Testis (tissue), 2 donors: ENCODE measurements at regions not wholly inside any gene's neighbourhood (a gene's known extent, or its start where the extent isn't known, plus 50 kb on each side); places are given as distances from the start of the nearest gene placed in this dataset.

Experiments used
- DNase-seq: peaks from one replicate; pipeline ENCODE4 v3.0.0-alpha.2; 2019
- H3K27ac ChIP-seq, 2 donors: fragments of 200-600 bp; sonication (generic); one replicate each; pipeline ENCODE4 v1.5.1; 2019
- H3K27me3 ChIP-seq: fragments of 200-600 bp; sonication (generic); one replicate; pipeline ENCODE4 v1.5.1; 2019
- H3K36me3 ChIP-seq: fragments of 200-600 bp; sonication (generic); one replicate; pipeline ENCODE4 v1.5.1; 2017; ENCODE audit warnings: low read depth; ENCODE audit errors: missing control alignments
- H3K4me1 ChIP-seq: fragments of 200-600 bp; sonication (generic); one replicate; pipeline ENCODE4 v1.5.1; 2019
- H3K4me3 ChIP-seq, 2 donors: fragments of 200-600 bp; sonication (generic); one replicate each; pipeline ENCODE4 v1.5.1; 2017 to 2019
- H3K9me3 ChIP-seq: fragments of 200-600 bp; sonication (generic); one replicate; pipeline ENCODE4 v1.5.1; 2017
- CTCF ChIP-seq, 3 experiments: fragments of 450-650 bp in 2 of 3; fragments of 200-600 bp in 1 of 3; sonication (generic) in 1 of 3; IDR thresholded peaks; one replicate each; pipeline ENCODE4 v1.5.1; 2016 to 2019; ENCODE audit warnings: antibody characterized with exemption in 3 of 3, mild to moderate bottlenecking in 2 of 3, moderate library complexity in 1 of 3
- POLR2A ChIP-seq: fragments of 450-650 bp; IDR thresholded peaks from one replicate; pipeline ENCODE4 v1.6.1; 2017; ENCODE audit warnings: antibody characterized with exemption, mild to moderate bottlenecking, moderate library complexity
- WGBS, 2 donors: methylation state at CpG; one replicate each; pipeline ENCODE4 v1.1.5; 2018; 5-methylcytosine and 5-hydroxymethylcytosine counted together
- intact Hi-C: fragments of 100-400 bp; cut with DNase I; formaldehyde crosslinking; loops from one replicate; pipeline ENCODE4 v1.15.1; 2023; ENCODE audit warnings: low total_unique reads

GRCh38 chr6:23448281-23448680 is 677.7 kb upstream of the NRSN1 start:
- no peaks in the 10 kb centered on the region for H3K9me3 ChIP-seq
- intact Hi-C loops, result no loop called here
- no peak overlapping the region for H3K4me3 ChIP-seq
- 94% methylated on average over 2 of the region's 2 CpGs for WGBS, 2 donors
- no peak for TF ChIP-seq CTCF (IDR thresholded peaks at IDR 0.05)
- no peak for TF ChIP-seq POLR2A
- no peak overlapping the region for H3K27ac ChIP-seq
- DNase-seq, result no peak
- no peaks in the 10 kb centered on the region for H3K27me3 ChIP-seq
- H3K36me3 ChIP-seq, result no peaks in the 10 kb centered on the region
- peaks cover 5% of the 10 kb centered on the region for H3K4me1 ChIP-seq

DNA sequence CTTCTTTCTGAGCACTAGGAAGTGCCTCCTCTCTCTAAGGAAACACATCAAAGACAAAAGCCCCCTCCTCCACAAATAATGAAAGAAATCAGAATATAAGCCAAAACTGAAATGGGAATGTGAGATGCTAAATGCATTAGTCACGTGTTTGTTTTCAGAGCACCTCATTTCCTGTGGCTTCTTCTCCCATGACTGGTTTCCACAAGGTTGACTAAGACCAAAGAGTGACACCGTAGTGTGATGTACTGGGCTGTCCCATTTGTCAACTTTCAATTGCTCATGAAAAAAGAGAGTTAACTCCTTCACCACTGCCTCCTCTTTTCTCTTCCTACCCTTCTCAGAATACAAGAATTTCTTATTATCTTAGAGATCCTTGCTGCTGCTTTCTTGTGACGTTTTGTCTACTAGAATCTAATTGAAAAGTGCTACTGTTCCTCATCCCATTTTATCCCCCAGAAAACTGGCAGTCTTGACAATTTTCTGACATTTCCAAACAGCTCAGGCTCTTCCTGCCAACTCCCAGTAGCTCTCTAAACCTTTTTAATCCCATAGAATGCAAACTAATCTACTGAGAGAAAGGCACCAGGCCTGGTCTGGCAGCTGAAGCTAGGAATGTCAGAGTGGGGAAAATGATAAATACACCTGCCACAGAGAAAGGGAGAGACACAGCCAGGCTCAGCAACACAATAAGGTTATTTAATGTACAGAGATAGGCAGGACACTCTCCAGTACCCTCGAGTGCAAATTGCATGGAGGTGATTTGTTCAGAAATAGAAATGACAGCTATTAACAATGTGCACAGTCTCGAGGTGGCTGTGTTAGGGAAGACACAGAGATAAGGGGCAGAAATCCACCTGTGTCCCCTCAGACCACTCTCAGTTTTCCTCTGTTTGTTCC is 671.7 kb upstream of the NRSN1 start:
- H3K4me1 ChIP-seq, result no peaks in the 10 kb centered on the region
- no peak for DNase-seq
- no peak overlapping the region for H3K4me3 ChIP-seq
- no peaks in the 10 kb centered on the region for H3K27me3 ChIP-seq
- no peak overlapping the region for H3K27ac ChIP-seq
- TF ChIP-seq POLR2A (no peak), CTCF (IDR thresholded peaks at IDR 0.05) (no peak)
- WGBS, 2 donors, result 66 to 78% methylated on average over 5 of the region's 5 CpGs
- intact Hi-C loops, result no loop called here
- no peaks in the 10 kb centered on the region for H3K36me3 ChIP-seq
- no peaks in the 10 kb centered on the region for H3K9me3 ChIP-seq

DNA sequence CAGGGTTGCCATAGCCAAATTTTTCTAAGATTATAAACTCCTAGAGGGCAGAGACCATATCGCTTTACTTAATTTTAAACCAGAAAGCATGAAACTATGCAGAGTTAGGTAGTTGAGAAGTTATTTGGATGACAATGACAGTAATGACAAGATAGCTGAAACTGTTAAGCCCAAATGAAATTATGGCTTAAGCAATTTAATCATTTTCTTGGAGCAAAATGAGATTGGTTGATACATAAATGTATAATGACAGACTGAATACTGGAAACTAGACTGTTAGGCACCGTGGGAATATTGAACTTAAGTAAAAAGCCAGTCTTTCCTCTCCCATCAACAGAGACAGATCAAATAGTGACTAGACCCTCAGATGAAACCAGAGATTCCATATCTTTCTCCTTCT is 670.3 kb upstream of the NRSN1 start:
- TF ChIP-seq POLR2A (no peak), CTCF (IDR thresholded peaks at IDR 0.05) (no peak)
- Histone ChIP-seq H3K9me3 (no peaks in the 10 kb centered on the region), H3K27me3 (no peaks in the 10 kb centered on the region), H3K4me1 (no peaks in the 10 kb centered on the region), H3K4me3 (no peak overlapping the region), H3K27ac (no peak overlapping the region), H3K36me3 (no peaks in the 10 kb centered on the region)
- 89% methylated on average over 2 of the region's 2 CpGs for WGBS, 2 donors
- intact Hi-C loops, result no loop called here
- no peak for DNase-seq

DNA sequence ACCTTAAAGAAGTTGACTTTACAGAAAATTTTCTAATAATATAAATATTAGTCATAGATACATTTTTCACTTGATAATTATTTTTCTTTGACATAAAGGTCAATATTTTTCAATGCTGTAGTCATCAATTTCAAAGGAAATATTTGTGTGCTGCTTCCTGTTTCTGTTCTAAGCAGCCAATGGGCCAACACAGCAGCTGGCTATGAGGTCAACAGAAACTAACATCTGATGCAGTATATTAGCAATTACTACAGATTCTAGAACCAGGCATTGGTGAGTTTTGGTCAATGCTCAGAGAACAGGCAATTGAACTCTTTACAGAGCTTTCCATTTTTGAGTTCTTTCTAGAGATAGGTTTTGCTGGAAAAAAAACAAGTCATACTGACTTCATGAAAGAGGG is 669.6 kb upstream of the NRSN1 start:
- Histone ChIP-seq H3K27me3 (no peaks in the 10 kb centered on the region), H3K36me3 (no peaks in the 10 kb centered on the region), H3K9me3 (no peaks in the 10 kb centered on the region), H3K4me3 (no peak overlapping the region), H3K27ac (no peak overlapping the region), H3K4me1 (no peaks in the 10 kb centered on the region)
- intact Hi-C loops, result no loop called here
- no peak for DNase-seq
- TF ChIP-seq CTCF (IDR thresholded peaks at IDR 0.05) (no peak), POLR2A (no peak)

GRCh38 chr6:23457321-23457720 is 668.7 kb upstream of the NRSN1 start:
- TF ChIP-seq CTCF (IDR thresholded peaks at IDR 0.05), result no peak

More at GRCh38 chr6:23457321-23457720, 668.7 kb upstream of the NRSN1 start:
- Histone ChIP-seq H3K27ac (no peak overlapping the region), H3K9me3 (no peaks in the 10 kb centered on the region), H3K4me1 (no peaks in the 10 kb centered on the region), H3K4me3 (no peak overlapping the region), H3K27me3 (no peaks in the 10 kb centered on the region), H3K36me3 (no peaks in the 10 kb centered on the region)
- 64 to 71% methylated on average over 2 of the region's 2 CpGs for WGBS, 2 donors
- no peak for DNase-seq
- intact Hi-C loops, result no loop called here
